Neural cell (in vitro differentiated cells): ENCODE measurements at regions not wholly inside any gene's neighbourhood (a gene's known extent, or its start where the extent isn't known, plus 50 kb on each side); places are given as distances from the start of the nearest gene placed in this dataset.

ENCODE experiments used
- H2AFZ ChIP-seq: fragments of 200-600, 300-800 bp; sonication (generic), shearing (Covaris generic); 2 replicates; pipeline ENCODE4 v1.6.0; 2014; ENCODE audit warnings: low read depth, mild to moderate bottlenecking, antibody characterized with exemption, low read length, moderate library complexity
- H3F3A ChIP-seq: fragments of 200-600 bp; shearing (Covaris generic); 2 replicates; pipeline ENCODE4 v1.6.1; 2016; ENCODE audit warnings: mild to moderate bottlenecking, moderate library complexity, mixed read lengths, antibody characterized with exemption, low read length; ENCODE audit not compliant: insufficient read depth, poor library complexity, severe bottlenecking
- H3K27ac ChIP-seq: fragments of 200-600, 300-800 bp; sonication (generic), shearing (Covaris generic); 2 replicates; pipeline ENCODE4 v1.5.1; 2014; ENCODE audit warnings: mild to moderate bottlenecking, low read length, moderate library complexity
- H3K27me3 ChIP-seq: fragments of 300-800, 200-600 bp; sonication (generic), shearing (Covaris generic); 2 replicates; pipeline ENCODE4 v1.6.0; 2014; ENCODE audit warnings: mild to moderate bottlenecking, low read depth, low read length, moderate library complexity; ENCODE audit not compliant: insufficient read depth
- H3K36me3 ChIP-seq: fragments of 300-800, 200-600 bp; sonication (generic), shearing (Covaris generic); 2 replicates; pipeline ENCODE4 v1.5.1; 2014; ENCODE audit warnings: mild to moderate bottlenecking, antibody characterized with exemption, low read length, moderate library complexity; ENCODE audit not compliant: insufficient read depth
- H3K4me2 ChIP-seq: fragments of 300-800, 200-600 bp; sonication (generic), shearing (Covaris generic); 2 replicates; pipeline ENCODE4 v1.6.0; 2014; ENCODE audit warnings: mild to moderate bottlenecking, low read length
- H3K4me3 ChIP-seq: fragments of 300-800, 200-600 bp; sonication (generic), shearing (Covaris generic); 2 replicates; pipeline ENCODE4 v1.5.1; 2014; ENCODE audit warnings: mild to moderate bottlenecking, low read length, moderate library complexity
- H3K79me2 ChIP-seq: fragments of 200-600 bp; shearing (Covaris generic); replicated peaks from 2 replicates; pipeline ENCODE4 v1.6.0; 2014; ENCODE audit warnings: mild to moderate bottlenecking, low read length, moderate library complexity; ENCODE audit not compliant: insufficient read depth
- H3K9ac ChIP-seq: fragments of 300-800, 200-600 bp; sonication (generic), shearing (Covaris generic); 2 replicates; pipeline ENCODE4 v1.6.1; 2016; ENCODE audit warnings: mild to moderate bottlenecking, low read length, mixed read lengths
- H3K9me2 ChIP-seq: fragments of 200-600 bp; shearing (Covaris generic); 2 replicates; pipeline ENCODE4 v1.6.1; 2016; ENCODE audit warnings: mild to moderate bottlenecking, low read length, mixed read lengths; ENCODE audit not compliant: insufficient read depth
- H3K9me3 ChIP-seq: fragments of 200-600, 300-800 bp; sonication (generic), shearing (Covaris generic); 2 replicates; pipeline ENCODE4 v1.6.1; 2016; ENCODE audit warnings: mild to moderate bottlenecking, mixed run types, low read length, moderate library complexity, mixed read lengths
- H4K20me1 ChIP-seq: fragments of 200-600 bp; shearing (Covaris generic); 2 replicates; pipeline ENCODE4 v1.6.1; 2016; ENCODE audit warnings: mild to moderate bottlenecking, mixed run types; ENCODE audit not compliant: insufficient read depth
- EP300 ChIP-seq: fragments of 450-650 bp; conservative IDR thresholded peaks from 2 replicates; pipeline ENCODE4 v1.6.1; 2014; ENCODE audit warnings: antibody characterized with exemption, mild to moderate bottlenecking, moderate library complexity; ENCODE audit not compliant: poor library complexity, severe bottlenecking
- EZH2 ChIP-seq: fragments of 200-600, 300-800 bp; shearing (Covaris generic), sonication (generic); IDR thresholded peaks from 2 replicates; pipeline ENCODE4 v1.6.1; 2014; ENCODE audit warnings: antibody characterized with exemption, low read length, borderline replicate concordance, mild to moderate bottlenecking; ENCODE audit not compliant: insufficient read depth, poor library complexity, severe bottlenecking
- MXI1 ChIP-seq: fragments of 450-650 bp; conservative IDR thresholded peaks from 2 replicates; pipeline ENCODE4 v1.6.1; 2014; ENCODE audit warnings: antibody characterized with exemption, mild to moderate bottlenecking; ENCODE audit not compliant: poor library complexity, severe bottlenecking
- POLR2AphosphoS5 ChIP-seq: IDR thresholded peaks from 2 replicates; pipeline ENCODE4 v1.6.1; 2012
- RAD21 ChIP-seq: fragments of 450-650 bp; conservative IDR thresholded peaks from 2 replicates; pipeline ENCODE4 v1.6.1; 2014; ENCODE audit warnings: antibody characterized with exemption, mild to moderate bottlenecking, moderate library complexity
- SMC3 ChIP-seq: fragments of 450-650 bp; conservative IDR thresholded peaks from 2 replicates; pipeline ENCODE4 v1.6.1; 2014; ENCODE audit warnings: antibody characterized with exemption, mild to moderate bottlenecking, moderate library complexity; ENCODE audit not compliant: poor library complexity
- TAF1 ChIP-seq: IDR thresholded peaks from 2 replicates; pipeline ENCODE4 v1.6.1; 2012; ENCODE audit warnings: low read depth
- TF ChIP-seq, protein P1 (sequence below): IDR thresholded peaks from 2 replicates; pipeline ENCODE4 v1.6.1; 2012; ENCODE audit warnings: borderline replicate concordance
- TF ChIP-seq, protein P2 (sequence below): fragments of 450-650 bp; IDR thresholded peaks from 2 replicates; pipeline ENCODE4 v1.5.1; 2014; ENCODE audit warnings: antibody characterized with exemption, mild to moderate bottlenecking, moderate library complexity; ENCODE audit not compliant: poor library complexity, severe bottlenecking

DNA sequence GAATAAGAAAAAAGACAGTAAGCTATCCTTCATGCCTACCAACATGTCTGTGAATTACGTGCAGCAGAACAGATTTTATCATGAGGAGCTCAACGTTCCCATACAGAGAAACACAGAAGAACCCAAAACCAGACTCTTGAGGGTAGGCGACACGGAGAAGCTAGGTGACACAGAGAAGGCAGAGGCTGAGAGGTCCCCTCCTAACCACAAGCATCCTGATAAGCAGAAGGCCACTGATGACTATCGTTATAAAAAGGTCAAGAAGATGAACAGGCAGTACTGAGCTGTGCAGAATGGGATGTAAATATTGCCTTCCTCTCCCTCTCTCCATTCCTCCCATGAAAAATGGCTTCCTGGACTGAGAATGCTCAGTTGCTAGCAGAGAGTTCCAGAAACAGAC is 350.2 kb upstream of the BOD1L1 start:
- Histone ChIP-seq H3K4me2 (no peak overlapping the region), H3K9ac (no peak overlapping the region), H3F3A (no peaks in the 10 kb centered on the region), H2AFZ (no peak overlapping the region), H3K27me3 (no peaks in the 10 kb centered on the region), H3K9me3 (no peaks in the 10 kb centered on the region), H3K9me2 (no peaks in the 10 kb centered on the region), H3K79me2 (no peaks in the 10 kb centered on the region), H4K20me1 (no peaks in the 10 kb centered on the region), H3K36me3 (no peaks in the 10 kb centered on the region), H3K27ac (no peak overlapping the region), H3K4me3 (no peak overlapping the region)
- TF ChIP-seq, protein P1, sequence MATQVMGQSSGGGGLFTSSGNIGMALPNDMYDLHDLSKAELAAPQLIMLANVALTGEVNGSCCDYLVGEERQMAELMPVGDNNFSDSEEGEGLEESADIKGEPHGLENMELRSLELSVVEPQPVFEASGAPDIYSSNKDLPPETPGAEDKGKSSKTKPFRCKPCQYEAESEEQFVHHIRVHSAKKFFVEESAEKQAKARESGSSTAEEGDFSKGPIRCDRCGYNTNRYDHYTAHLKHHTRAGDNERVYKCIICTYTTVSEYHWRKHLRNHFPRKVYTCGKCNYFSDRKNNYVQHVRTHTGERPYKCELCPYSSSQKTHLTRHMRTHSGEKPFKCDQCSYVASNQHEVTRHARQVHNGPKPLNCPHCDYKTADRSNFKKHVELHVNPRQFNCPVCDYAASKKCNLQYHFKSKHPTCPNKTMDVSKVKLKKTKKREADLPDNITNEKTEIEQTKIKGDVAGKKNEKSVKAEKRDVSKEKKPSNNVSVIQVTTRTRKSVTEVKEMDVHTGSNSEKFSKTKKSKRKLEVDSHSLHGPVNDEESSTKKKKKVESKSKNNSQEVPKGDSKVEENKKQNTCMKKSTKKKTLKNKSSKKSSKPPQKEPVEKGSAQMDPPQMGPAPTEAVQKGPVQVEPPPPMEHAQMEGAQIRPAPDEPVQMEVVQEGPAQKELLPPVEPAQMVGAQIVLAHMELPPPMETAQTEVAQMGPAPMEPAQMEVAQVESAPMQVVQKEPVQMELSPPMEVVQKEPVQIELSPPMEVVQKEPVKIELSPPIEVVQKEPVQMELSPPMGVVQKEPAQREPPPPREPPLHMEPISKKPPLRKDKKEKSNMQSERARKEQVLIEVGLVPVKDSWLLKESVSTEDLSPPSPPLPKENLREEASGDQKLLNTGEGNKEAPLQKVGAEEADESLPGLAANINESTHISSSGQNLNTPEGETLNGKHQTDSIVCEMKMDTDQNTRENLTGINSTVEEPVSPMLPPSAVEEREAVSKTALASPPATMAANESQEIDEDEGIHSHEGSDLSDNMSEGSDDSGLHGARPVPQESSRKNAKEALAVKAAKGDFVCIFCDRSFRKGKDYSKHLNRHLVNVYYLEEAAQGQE, result no peak
- no peak for TF ChIP-seq RAD21
- TF ChIP-seq SMC3, result no peak
- TF ChIP-seq, protein P2, sequence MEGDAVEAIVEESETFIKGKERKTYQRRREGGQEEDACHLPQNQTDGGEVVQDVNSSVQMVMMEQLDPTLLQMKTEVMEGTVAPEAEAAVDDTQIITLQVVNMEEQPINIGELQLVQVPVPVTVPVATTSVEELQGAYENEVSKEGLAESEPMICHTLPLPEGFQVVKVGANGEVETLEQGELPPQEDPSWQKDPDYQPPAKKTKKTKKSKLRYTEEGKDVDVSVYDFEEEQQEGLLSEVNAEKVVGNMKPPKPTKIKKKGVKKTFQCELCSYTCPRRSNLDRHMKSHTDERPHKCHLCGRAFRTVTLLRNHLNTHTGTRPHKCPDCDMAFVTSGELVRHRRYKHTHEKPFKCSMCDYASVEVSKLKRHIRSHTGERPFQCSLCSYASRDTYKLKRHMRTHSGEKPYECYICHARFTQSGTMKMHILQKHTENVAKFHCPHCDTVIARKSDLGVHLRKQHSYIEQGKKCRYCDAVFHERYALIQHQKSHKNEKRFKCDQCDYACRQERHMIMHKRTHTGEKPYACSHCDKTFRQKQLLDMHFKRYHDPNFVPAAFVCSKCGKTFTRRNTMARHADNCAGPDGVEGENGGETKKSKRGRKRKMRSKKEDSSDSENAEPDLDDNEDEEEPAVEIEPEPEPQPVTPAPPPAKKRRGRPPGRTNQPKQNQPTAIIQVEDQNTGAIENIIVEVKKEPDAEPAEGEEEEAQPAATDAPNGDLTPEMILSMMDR, result no peak

DNA sequence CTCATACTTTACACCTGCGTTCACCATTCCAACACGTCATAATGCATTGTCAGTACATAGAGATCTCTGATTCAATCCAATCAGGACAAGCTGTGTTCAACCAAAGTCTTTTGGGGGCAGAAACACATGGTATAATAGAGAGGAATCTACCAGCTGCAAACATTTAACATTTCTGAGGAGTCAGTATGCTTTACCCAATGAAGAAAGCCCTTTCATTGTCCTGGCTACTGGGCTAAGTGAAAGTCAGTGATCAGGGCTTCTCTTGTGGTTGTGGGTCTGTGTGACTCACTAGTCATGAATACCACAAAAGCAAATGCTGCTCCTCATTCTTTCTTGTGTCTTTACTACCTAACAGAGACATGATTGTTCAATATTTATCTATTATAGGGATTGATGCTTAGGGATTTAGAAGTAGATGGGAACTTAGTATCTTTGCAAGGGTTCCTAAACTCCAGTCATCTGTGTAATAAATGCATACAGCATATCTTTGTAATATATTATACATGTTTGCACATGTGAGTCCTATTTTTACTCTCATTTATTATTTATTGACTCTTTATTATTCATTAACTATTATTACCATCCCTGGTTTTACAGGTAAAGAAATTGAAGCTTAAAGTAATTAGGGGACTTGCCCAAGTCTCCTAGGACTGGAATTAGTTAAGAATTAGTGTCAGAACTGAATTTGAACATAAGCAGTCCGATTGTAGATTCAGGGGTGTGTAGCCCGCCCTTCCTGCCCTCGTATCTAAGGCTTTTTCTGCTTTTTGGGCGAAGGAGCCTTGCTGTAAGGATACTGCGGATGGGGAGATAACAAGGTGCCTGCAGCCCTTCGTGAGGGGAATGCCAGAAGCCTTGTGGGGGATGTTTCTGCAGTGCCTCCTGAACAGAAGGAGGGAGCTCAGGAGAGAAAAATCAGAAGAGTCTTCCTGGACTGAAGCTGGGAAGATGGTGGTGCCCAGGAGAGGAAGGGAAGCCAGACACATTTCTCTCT is 353.1 kb upstream of the BOD1L1 start:
- H3K27me3 ChIP-seq, result no peaks in the 10 kb centered on the region
- H3K9me2 ChIP-seq, result no peaks in the 10 kb centered on the region
- no peaks in the 10 kb centered on the region for H3F3A ChIP-seq
- H4K20me1 ChIP-seq, result no peaks in the 10 kb centered on the region
- H3K36me3 ChIP-seq, result no peaks in the 10 kb centered on the region
- no peak overlapping the region for H3K27ac ChIP-seq
- no peak overlapping the region for H3K4me2 ChIP-seq
- H3K79me2 ChIP-seq, result no peaks in the 10 kb centered on the region
- no peak overlapping the region for H3K4me3 ChIP-seq
- H3K9ac ChIP-seq, result no peak overlapping the region
- H2AFZ ChIP-seq, result no peak overlapping the region
- TF ChIP-seq MXI1, result no peak
- TF ChIP-seq EZH2, result no peak
- no peak for TF ChIP-seq RAD21
- no peak for TF ChIP-seq TAF1
- no peak for TF ChIP-seq POLR2AphosphoS5
- TF ChIP-seq SMC3, result no peak
- TF ChIP-seq, protein P1, result no peak
- TF ChIP-seq, protein P2, result no peak
- no peak for TF ChIP-seq EP300
- no peaks in the 10 kb centered on the region for H3K9me3 ChIP-seq
